Stimulated activated CD4-positive, alpha-beta T cell treated with anti-CD3 and anti-CD28 coated beads, Interleukin-4, amount 100 ng/mL, for 1 hour (primary cell): ENCODE measurements at regions not wholly inside any gene's neighbourhood (a gene's known extent, or its start where the extent isn't known, plus 50 kb on each side); places are given as distances from the start of the nearest gene placed in this dataset.

ENCODE experiments used
- DNase-seq: peaks from one replicate; pipeline ENCODE4 v3.0.0-alpha.2; 2020

DNA sequence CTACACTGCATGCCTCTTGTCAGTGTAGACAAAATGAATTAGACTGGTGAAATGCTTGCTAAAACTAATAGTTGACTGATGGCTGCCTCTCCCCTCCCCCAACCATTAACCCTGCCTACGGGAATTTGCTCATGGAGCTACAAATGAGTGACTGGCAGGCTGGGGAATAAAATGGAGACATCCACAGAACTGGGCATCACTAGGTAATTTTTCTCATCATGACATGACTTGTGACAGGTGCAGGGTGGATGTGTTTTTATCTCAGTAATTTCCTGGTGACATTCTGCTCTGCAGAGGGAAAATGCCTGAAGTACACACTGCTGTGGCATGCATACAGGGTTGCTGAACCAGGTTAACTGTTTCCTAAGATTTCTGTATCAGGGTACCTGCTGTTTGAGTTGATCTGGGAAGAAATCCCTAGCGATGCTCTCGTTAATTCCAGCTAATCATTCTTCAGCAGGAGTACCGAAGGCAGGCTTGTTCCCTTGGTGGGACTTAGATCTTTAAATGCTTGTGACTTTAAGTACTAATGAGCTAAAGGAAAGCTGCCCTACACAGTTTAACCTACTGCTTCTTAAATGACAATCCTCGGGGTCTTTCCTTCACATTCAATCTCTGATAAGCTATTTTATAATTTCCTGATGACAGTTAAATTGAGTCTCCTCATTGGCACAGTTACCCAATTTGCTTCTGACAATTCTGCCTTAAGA lies 376.3 kb upstream of the LCORL start:
- no peak for DNase-seq

GRCh38 chr4:18394656-18395055 lies 373.1 kb upstream of the LCORL start:
- no peak for DNase-seq

- DNase-seq = no peak
Observed at GRCh38 chr4:18391354-18391728, 369.8 kb upstream of the LCORL start.

- DNase-seq = no peak
Observed at GRCh38 chr4:18390655-18391353, 369.2 kb upstream of the LCORL start.

DNA sequence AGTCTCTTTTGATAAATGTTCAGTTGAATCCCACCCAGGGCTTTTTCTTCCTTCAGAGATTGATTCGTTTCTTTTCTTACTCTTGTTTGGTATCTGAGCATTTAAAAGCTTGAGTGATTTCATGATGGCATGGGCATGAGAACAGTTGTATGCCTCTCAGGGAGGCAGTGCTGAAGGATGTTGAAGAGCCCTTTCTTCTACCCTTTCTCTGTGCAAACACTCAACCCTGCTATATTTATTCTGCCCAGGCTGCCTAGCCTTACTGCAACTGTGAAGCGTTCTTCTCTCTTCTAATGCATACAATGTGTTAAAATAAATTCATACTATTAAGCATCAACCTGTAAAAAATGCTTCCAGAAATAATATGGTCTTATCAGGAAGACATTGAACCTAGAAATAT lies 367.6 kb upstream of the LCORL start:
- DNase-seq = no peak

DNA sequence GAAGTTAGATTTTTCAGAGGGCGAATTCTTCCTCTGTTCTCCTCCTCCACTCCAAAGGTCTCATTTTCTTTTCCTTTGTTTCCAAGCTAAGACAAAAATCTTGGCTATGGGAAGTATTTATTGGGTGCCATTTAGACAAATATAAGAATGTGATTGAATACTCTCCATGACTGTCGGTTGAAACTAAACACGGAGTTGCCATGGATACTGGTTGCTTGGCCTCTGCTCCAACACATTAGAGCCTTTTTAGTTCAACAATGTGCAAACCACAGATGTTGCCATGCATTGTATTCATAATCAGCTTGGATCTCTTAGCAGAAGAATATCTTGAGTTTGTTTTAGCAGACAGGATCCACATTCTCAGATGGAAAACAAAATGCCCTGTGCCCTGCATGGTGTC lies 366.5 kb upstream of the LCORL start:
- DNase-seq = no peak

DNA sequence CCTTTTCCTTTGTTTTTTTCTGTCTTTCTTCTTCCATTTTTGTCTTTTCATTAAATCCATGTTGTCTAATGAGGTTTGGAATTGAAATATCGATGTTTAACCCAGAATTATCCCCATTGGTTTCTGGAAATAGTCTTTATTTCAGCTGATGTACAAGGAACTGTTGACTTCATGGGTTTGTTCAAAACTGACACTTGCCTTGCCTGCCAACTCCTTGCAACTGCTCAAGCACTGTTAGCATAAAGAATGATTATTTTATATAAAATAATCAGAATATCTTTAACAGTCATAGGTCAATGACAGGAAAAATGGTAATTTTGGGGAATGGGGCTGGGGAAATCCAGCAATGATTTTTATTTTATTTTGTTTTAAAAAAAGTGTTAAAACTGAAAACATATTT lies 359.6 kb upstream of the LCORL start:
- no peak for DNase-seq

DNA sequence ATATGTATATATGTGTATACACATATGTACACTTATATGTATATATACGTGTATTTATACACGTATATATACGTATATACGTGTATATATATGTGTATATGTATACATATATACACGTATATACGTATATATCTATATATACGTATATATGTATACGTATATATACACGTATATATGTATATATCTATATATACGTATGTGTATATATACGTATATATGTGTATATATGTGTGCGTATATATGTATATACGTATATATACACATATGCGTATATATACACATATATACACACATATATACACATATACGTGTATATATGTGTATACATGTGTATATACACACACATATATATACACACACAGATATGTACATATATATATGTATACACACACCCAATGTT lies 348.0 kb upstream of the LCORL start:
- no peak for DNase-seq

- DNase-seq = no peak
Observed at GRCh38 chr4:18366892-18367291, 345.3 kb upstream of the LCORL start.

GRCh38 chr4:18366136-18366535 lies 344.6 kb upstream of the LCORL start:
- DNase-seq = no peak

DNA sequence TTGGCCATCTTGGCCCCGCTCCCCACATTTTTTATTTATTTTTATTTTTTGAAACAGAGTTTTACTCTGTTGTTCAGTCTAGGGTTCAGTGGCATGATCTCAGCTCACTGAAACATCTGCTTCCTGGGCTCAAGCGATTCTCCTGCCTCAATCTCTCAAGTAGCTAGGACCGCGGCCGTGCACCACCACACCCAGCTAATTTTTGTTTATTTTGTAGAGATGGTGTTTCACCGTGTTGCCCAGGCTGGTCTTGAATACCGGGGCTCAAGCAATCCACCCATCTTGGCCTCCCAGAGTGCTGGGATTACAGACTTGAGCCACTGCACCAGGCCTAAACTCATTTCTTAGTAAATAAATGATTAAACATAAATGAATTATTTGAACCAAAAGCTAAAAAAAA lies 322.0 kb upstream of the LCORL start:
- no peak for DNase-seq

GRCh38 chr4:18342847-18343246 lies 321.3 kb upstream of the LCORL start:
- no peak for DNase-seq

DNA sequence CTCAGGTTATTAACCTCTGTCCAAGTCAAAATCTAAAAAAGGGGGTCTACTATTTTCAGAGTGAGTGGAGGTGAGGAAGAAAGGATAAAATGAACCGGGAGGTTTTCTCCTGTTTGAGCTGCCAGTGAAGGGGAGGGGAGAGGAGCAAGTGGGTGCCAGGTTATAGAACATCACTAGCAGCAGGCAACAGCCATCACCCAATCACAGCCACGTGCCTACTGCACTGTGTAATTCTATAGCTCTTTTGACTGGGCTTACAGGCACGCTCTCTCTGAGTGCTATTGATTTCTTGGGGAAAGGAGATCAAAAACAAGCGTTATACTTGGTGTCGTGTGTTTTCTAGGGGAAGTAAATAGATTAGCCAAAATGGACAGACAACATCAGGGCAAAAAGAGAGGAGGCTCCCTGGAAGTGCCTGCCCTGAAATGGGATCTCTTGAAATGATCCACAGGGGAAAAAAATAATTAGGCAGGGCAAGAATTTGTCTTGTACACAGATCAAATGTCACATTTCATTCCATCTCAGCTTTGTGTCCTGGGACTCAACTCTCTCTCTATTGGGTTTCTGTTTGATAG lies 300.5 kb upstream of the LCORL start:
- no peak for DNase-seq

DNA sequence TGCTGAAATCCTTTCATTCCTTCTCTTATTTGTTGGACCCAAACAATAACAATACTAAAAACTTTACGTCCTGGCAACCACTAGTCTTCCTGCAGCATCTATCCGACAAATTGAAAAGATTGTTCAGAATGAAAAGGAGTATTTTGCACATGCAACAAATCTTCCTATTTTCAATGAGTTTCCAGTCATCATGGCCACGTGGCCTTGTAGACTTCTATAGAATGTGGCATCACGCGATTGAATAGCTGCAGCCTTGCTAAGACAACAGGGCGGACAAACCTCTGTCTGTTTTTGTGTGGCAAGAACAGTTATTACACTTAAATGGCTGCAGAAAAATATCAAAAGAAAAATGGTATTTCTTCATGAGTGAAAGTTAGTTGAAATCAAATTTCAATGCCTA lies 297.9 kb upstream of the LCORL start:
- no peak for DNase-seq

DNA sequence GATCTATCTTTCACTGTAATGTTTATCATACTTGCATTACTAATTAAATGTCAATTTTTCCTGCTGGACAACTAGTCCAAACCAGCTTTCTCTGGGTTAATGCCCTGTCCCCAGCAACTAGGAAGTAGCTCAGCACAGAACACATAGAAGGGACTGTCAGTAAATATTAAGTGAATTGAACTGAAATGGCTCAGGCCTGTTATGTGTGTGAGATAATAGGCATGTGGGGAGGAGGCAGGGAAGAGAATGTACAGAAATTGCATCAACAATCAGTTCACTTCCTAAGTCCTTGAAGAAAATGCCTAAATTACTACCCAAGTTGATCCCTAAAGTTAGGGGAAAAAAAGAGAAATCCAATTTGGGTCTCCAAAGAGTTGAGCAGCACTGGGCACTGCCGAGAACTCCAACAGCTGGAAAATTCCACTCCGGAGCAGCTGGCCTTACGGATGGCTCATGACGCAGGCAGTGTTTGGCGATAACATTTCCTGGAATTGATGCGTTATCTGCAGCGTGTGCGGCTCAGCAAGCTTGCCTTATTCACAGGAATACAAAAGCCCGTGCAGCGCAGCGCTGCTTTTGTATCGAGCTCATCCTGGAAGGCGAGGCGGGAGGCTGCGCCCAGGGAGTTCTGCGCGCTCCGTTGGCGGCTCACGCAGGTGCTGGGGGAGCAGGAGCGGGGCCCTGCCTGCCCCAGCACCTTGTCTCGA lies 297.3 kb upstream of the LCORL start:
- no peak for DNase-seq

GRCh38 chr4:18314731-18315130 lies 293.2 kb upstream of the LCORL start:
- DNase-seq = no peak

- DNase-seq = no peak
Observed at GRCh38 chr4:18297684-18298083, 276.1 kb upstream of the LCORL start.

DNA sequence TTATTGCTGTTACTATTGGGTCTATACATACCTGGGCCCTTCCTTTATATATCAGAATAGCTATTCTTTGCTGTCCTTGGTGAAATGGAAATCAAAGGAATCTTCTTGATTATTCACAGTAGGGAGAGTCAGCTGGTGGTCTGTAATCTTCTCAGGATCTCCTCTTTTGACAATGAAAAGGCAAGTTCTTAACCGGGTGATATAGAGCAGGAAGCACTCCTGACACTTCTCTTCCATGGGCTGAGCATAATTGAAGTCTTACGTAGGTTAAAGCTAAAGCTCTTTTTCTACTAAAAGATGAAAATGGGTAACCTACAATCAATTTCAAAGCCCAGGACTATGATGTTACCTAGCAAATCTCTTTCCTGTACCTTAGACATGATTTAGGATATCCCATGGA lies 274.9 kb upstream of the LCORL start:
- DNase-seq = no peak

GRCh38 chr4:18294846-18295245 lies 273.3 kb upstream of the LCORL start:
- no peak for DNase-seq

GRCh38 chr4:18294021-18294420 lies 272.5 kb upstream of the LCORL start:
- no peak for DNase-seq

GRCh38 chr4:18292411-18292810 lies 270.9 kb upstream of the LCORL start:
- no peak for DNase-seq

DNA sequence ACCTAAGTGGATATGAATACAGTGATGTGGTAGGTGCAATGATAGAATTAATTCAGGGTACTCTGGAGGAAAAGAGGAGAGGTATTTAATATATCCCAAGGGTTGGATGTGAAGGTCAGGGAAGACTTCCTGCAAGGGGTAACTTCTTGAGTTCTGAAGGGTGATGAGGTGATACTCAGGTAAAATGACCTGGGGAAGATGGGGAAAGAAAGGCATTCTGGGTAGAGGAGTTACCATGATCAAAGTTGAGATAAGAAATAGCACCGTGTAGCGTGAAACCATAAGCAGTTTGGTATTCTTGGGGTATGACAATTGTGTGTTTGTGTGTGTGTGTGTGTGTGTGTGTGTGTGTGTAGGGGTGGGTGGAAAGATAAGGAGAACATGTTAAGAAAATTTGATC lies 270.4 kb upstream of the LCORL start:
- no peak for DNase-seq

DNA sequence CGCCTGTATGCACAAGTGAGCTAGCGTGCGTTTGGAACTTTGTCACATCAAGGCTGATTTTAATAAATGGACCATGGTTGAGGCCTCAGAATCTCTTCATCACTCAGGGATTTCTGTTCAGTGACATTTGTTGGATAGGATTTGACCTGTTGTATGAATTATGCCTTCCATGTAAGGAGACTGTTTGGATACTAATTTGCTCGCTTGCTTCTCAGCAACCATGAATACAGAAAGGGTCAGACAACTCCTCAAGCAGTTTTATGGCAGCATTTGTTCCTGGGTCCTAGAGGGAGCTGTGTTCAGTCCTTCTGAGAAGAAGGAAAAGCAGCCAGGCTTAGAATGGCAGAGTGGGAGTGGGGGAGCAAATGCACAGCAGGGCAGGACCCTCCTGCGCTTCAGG lies 269.7 kb upstream of the LCORL start:
- no peak for DNase-seq

DNA sequence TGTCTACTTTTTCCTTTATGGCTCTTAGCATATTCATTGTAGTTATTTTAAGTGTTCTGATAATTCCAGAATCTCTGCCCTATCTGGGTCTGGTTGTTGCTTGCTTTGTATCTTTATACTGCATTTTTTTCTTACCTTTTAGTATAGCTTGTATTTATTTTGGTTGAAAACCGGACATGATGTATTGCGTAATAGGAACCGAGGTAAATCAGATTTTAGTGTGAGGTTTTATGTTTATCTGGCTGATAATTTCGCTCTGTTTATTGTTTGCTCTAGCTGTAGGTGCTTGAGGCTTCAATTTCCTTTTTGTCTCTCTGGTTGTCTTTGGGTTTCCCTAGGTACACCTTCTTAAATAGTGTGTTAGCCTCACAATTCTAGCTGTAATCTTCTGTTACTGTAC lies 263.8 kb upstream of the LCORL start:
- DNase-seq = no peak
